Nucleus accumbens (tissue), 56 donors: ENCODE measurements at regions not wholly inside any gene's neighbourhood (a gene's known extent, or its start where the extent isn't known, plus 50 kb on each side); places are given as distances from the start of the nearest gene placed in this dataset.

Experiments used
- DNase-seq, 56 donors: peaks; one replicate each; lab custom pipeline; 2025; lab: John Stamatoyannopoulos, UW

DNA sequence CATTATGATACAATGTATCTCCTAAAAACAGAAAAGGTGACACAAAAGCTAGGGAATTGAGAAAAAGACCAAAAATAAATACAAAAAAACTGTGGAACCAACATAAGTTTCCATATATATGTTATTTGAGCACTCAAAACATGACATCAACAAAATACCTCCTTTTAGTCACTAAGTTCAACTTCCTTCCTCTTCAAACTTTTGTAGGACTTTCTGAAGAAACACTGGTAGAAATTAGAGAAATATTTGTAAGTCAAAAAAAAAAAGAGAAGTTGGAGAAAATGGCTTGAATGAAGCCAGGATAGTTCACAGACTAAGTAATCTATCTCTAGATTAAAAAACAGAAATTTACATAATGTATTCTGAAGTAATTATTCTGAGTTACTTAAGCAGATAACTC lies 208.4 kb upstream of the ALCAM start:
- no peak for DNase-seq

DNA sequence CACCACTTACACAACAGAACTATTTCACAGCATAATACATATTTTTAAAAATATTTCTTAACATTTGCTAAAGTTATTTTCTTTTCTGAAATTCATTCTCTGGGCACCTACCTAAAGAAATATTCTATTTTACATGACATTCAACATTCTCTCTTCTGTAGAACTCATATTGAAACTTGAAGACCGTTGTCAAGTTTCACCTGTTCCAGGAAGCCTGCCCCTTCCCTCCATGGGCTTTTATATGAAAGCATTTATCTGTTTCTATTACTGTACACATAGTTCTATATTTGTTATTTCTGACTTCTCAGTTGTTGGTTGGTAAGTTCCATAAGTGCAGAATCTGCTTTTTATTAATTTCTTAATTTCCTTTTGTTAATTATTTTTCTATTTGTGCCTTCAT lies 204.3 kb upstream of the ALCAM start:
- no peak for DNase-seq

- DNase-seq = no peak
These were observed 199.8 kb upstream of the ALCAM start for GRCh38 chr3:105166893-105167292.

DNA sequence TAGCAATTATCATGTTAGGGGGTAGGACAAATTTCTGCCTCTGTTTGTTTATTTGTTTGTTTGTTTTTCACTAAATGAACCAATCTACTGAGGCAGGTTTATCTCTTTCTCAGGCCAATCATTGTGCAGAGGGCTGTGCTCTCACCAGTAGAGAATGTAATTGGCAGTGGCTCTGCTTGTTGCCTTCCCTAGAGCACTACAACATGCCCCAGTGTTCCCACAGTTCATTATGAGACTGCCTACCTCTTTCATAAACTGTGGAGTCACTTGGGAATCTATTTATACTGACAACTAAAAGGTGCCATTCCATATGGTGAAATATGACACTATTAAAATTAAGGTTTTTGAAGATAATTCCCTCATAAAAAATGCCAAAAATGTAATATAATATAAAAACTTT lies 196.3 kb upstream of the ALCAM start:
- no peak for DNase-seq

- peak in 18 of 56 donors; percentile 0 to 48 (median 16) for DNase-seq
These were observed 192.6 kb upstream of the ALCAM start for GRCh38 chr3:105174017-105174615.

GRCh38 chr3:105177576-105177975 lies 189.1 kb upstream of the ALCAM start:
- DNase-seq = no peak

DNA sequence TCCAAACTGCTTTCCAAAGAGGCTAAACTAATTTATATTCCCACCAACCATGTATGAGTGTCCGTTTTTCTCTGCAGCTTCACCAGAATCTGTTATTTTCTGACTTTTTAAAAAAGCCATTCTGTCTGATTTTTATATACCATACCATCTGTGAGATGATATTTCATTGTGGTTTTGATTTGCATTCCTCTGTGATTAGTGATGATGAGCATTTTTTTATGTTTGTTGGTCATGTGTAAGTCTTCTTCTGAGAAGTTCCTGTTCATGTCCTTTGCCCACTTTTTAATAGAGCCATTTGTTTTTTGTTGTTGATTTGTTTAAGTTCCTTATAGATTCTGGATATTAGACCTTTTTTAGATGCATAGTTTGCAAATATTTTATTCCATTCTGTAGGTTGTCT lies 179.4 kb upstream of the ALCAM start:
- no peak for DNase-seq

DNA sequence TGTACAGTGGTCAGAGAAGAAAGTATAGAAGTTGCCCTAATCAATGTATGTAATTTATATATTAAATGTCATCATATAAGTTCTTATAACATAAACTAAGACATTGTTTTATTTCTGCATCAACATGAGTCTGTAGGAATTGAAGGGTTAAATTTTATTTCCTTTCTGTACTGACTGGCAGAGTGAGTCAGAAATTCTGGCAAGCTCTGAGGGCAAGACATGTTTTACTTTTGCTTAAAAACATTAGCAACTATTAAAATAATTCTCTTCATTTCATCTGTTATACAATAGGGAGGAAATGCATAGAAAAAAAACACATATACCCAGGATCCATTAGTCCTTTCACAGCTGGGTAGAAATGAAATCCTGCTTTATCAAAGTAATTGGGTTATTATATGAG lies 171.4 kb upstream of the ALCAM start:
- DNase-seq = no peak

DNA sequence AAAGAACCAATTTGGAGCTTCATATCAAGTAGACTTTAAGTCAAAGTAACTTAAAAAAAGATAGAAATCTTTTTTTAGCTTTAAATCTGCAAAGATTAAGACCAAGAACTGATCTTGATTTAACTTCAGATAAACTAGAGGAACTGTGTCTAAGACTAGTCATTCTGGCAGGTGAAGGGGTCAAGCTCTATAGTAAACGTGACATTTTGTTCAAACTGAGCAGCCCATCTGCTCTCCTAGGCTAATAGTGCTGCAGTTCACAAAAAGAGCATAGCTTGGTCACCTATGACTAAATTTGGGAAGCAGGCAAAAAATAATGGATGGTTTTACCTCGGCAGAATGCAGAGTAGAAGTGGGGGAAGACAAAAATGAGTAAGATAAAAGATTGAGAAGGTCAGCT lies 168.8 kb upstream of the ALCAM start:
- DNase-seq = no peak

DNA sequence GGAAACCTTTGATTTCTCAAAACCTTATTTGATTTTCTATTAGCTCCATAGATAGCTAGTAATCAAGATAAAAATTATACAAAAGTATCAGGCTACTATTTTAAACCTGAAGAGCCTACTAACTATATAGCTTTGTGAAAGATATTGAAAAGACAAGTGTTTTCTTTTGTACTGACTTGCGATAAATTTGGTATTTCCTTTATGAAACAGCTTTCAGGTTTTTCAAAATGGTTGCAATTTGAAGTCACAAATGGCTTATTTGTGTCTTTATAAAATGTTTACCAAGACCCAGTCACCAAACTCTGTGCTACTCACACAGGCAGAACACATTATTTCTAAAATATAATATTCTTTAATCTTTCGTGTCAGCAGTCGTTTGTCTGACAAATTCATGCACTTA lies 167.5 kb upstream of the ALCAM start:
- DNase-seq = no peak

- DNase-seq = no peak
These were observed 156.6 kb upstream of the ALCAM start for GRCh38 chr3:105210141-105210540.

- DNase-seq = no peak
These were observed 152.1 kb upstream of the ALCAM start for GRCh38 chr3:105214590-105214989.

DNA sequence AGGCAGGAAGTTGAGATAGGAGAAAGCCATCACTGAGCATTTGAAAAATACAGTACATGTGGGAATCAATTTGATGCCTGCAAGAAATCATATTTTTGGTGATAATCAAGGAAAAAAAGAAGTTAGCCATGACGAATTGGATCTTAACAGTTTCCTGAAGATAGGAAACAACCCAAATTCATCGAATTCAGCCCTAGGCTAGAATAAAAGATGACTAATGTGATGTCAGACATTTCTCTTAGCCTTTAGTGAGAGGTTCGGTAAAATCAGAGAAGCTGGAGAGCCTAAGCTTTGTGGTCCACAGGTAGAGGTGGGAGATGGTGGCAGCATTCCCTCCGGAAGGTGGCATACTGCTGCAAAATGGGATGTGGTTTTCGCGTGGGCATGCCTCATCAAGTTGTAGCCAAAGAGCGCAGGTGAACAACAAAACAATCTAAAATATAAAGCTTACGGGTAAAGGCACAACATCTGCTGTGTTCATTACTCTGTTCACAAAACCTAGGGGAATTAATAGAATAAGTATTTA lies 144.1 kb upstream of the ALCAM start:
- DNase-seq = no peak

DNA sequence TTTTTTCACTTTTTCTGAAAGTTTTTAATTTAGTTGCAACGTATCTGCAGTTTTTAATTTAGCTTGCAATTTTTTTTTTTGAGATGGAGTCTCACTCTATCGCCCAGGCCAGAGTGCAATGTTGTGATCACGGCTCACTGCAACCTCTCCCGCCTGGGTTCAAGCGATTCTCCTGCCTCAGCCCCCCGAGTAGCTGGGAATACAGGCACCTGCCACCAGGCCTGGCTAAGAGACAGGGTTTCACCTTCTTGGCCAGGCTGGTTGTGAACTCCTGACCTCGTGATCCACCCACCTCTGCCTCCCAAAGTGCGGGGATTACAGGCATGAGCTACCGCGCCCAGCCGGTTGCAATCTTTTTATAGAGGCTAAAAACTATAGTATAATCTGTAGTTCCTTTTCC lies 142.9 kb upstream of the ALCAM start:
- DNase-seq = no peak

GRCh38 chr3:105228696-105229095 lies 138.0 kb upstream of the ALCAM start:
- no peak for DNase-seq

- DNase-seq = no peak
These were observed 134.2 kb upstream of the ALCAM start for GRCh38 chr3:105232553-105232952.

- no peak for DNase-seq
These were observed 133.7 kb upstream of the ALCAM start for GRCh38 chr3:105233010-105233409.

GRCh38 chr3:105235221-105235620 lies 131.5 kb upstream of the ALCAM start:
- DNase-seq = no peak

- no peak for DNase-seq
These were observed 130.9 kb upstream of the ALCAM start for GRCh38 chr3:105235785-105236184.

DNA sequence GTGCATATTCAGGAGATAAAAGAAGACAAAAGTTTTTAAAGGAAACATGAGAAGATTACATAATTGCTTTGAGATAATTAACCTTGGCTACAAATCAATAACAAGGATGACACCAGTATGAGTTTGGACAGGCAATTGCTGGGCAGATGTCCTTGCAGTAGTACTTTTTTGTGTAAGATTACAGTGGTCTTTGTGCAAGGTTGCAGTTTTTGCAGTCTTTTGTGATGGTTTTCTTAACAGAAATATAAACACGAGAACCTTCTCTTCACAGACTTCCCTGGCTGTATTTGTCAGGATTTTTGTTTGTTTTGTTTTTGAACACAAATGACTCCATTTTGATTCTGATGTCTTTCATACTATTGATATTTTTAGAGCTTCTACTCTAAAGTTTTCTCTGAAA lies 128.3 kb upstream of the ALCAM start:
- DNase-seq = no peak

- DNase-seq = no peak
These were observed 123.6 kb upstream of the ALCAM start for GRCh38 chr3:105243076-105243475.

DNA sequence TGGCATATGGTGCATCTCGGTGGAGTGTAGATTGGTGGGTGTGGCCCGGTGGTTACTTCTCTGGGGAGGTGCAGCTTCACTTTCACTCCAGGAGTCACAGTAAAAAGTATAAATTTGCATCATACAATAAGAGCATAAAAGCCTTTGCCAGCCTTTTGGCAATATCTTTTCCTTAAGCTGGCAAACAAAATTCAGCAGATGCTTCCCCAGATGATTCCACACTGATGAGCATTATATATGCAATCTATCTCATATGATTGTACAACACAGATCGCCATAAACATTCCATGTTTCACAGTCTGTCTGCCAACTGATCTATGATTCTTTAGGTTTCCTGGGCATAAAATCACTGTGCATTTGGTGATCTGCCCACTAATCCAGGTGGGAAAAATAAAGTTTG lies 120.2 kb upstream of the ALCAM start:
- DNase-seq = no peak

DNA sequence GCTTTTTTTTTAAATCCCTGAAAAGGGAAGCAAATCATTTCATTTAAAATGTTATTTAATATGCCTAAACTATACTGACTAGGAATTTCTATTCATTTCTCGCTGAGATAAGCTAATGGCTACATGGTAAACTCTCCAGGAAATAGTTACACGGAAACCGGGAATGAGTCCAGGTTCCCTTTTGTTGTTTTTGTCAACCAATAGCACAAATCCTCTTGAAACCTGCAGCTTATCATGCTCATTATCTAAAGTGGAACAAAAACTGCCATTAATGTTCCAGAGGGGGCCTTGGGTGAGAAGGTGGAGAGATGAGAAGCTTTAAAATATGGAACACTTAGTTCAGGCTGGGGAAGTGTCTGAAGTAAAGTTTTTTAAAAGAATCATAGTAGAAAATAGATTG lies 113.5 kb upstream of the ALCAM start:
- DNase-seq = no peak
